GM10248 (cell line): ENCODE measurements at regions not wholly inside any gene's neighbourhood (a gene's known extent, or its start where the extent isn't known, plus 50 kb on each side); places are given as distances from the start of the nearest gene placed in this dataset.

ENCODE experiments used
- CTCF ChIA-PET: fragments of 300-600 bp; sonication (Branson Sonifier 250); formaldehyde crosslinking; extraction: SDS; loops from one replicate; lab custom pipeline; 2021; ENCODE audit warnings: antibody characterized with exemption; lab: Yijun Ruan, JAX
- POLR2A ChIA-PET: fragments of 350-650 bp; sonication (Branson Sonifier 250); formaldehyde crosslinking; extraction: SDS; loops from one replicate; lab custom pipeline; 2020; ENCODE audit warnings: antibody characterized with exemption; lab: Yijun Ruan, JAX
- DNase-seq: peaks from one replicate; pipeline ENCODE4 v3.0.0; 2012; ENCODE audit errors: extremely low spot score
- CTCF ChIP-seq: IDR thresholded peaks from 2 replicates; pipeline ENCODE4 v1.5.1; 2012; ENCODE audit warnings: mild to moderate bottlenecking, low read depth; ENCODE audit errors: extremely low read depth, missing control alignments, control extremely low read depth

DNA sequence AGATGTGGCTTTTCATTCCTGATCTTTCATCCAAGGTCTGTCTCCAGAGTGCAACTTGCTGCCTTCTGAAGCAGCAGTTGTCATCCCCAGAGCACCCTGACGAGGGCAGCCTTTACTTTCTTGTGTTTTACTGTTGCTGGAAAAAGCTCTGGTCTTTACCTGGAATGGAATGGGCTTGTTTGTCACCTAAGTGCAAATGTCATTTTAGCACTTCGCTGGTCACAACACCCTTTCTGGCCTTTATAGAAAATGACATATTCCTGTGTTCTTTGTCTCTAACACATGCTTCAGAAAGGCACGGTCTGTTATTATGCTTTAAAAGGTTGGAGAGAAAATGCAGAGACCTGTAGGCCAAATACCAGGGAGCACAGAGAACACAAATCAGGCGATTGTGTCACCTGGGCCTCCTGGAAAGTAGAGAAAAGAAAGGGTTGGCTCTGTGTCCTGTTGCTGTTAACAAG, 332.7 kb upstream of the IGFBP7 start:
- peak; percentile 76 for TF ChIP-seq CTCF
- CTCF ChIA-PET: interaction anchor here (1.4 to 3.6 kb wide), 7 partner anchors 10 to 279 kb away, joined by 4 to 19 read pairs (median 6); no protein-coding TSS in a partner anchor
- peak; percentile 16 for DNase-seq
- POLR2A ChIA-PET: no interaction called here

GRCh38 chr4:57442241-57442640, 332.1 kb upstream of the IGFBP7 start:
- POLR2A ChIA-PET: no interaction called here

DNA sequence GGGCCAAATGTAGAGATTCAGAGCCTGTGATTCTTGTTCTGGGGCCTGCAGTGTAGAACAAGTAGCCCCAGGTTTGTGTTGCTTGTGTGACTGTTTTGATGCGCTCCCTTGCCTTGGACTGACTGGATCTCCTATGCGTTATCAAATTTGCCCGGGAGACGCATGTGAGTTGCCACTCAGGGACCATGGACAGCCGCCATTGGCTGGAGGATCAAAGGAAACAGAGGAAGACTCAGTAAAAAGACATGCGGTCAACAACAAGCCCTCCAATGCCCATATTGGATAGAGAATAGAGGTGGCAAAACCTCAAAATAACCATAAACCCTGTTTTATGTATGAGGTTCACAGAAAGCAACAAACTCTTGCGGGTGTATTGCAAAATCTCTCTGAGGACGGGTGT, 327.5 kb upstream of the IGFBP7 start:
- CTCF ChIA-PET: no interaction called here
- TF ChIP-seq CTCF: no peak
- POLR2A ChIA-PET: no interaction called here
- DNase-seq: no peak

More at GRCh38 chr4:57442241-57442640, 332.1 kb upstream of the IGFBP7 start:
- DNase-seq: no peak
- TF ChIP-seq CTCF: no peak
- CTCF ChIA-PET: interaction anchor here (1.4 to 3.6 kb wide), 5 partner anchors 10 to 279 kb away, joined by 4 to 19 read pairs (median 7); no protein-coding TSS in a partner anchor

- DNase-seq: no peak
Observed at GRCh38 chr4:57435300-57435699, 325.1 kb upstream of the IGFBP7 start.

GRCh38 chr4:57430726-57431125, 320.5 kb upstream of the IGFBP7 start:
- POLR2A ChIA-PET: no interaction called here
- no peak for DNase-seq
- CTCF ChIA-PET: interaction anchor here (1.6 kb wide), 1 partner anchor 11 kb away, joined by 4 read pairs; no protein-coding TSS in a partner anchor
- TF ChIP-seq CTCF: no peak

More at GRCh38 chr4:57435300-57435699, 325.1 kb upstream of the IGFBP7 start:
- ChIA-PET CTCF (interaction anchor here (2.1 kb wide), 1 partner anchor 8 kb away, joined by 13 read pairs; no protein-coding TSS in a partner anchor), POLR2A (no interaction called here)
- TF ChIP-seq CTCF: no peak

DNA sequence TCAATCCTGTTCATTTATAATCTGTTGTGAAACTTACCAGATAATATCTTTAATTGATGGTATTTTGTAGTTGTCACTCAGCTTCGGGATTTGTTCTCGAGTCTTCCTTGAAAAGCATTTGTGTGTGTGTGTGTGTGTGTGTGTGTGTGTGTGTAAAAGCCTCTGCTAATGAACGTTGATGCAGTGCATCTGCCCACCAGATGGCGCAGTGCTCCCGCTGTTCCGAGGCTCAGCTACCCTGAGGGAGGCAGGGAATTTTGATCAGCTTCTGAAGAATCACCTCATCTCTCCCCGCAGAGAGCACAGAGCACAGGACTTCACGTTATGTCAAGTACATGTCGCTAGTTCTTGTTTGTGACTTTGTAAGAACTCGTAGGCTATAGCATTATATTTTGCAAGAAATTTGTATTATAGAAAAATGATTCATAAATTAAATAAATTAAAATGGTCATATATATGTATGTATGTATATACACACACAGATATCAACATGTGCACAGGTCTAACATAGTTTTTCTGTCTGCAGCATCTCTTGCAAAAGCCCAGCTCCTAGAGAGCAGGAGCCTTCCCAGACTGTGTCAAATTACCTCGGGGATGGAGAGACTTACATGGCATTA, 316.7 kb upstream of the IGFBP7 start:
- DNase-seq: peak; percentile 55
- CTCF ChIA-PET: interaction anchor here (1.2 to 3.8 kb wide), 11 partner anchors 9 to 1210 kb away, joined by 3 to 19 read pairs (median 8); no protein-coding TSS in a partner anchor
- POLR2A ChIA-PET: no interaction called here
- peak; percentile 80 for TF ChIP-seq CTCF
